Stomach (tissue), 4 donors: ENCODE measurements at regions not wholly inside any gene's neighbourhood (a gene's known extent, or its start where the extent isn't known, plus 50 kb on each side); places are given as distances from the start of the nearest gene placed in this dataset.

ENCODE experiments used
- EP300 ChIP-seq: sonication (generic); formaldehyde crosslinking; IDR thresholded peaks from one replicate; pipeline ENCODE4 v1.6.1; 2017; ENCODE audit warnings: antibody characterized with exemption
- POLR2A ChIP-seq, 4 donors: fragments of 450-650 bp; IDR thresholded peaks; one replicate each; pipeline ENCODE4 v1.6.1; 2016; ENCODE audit warnings: antibody characterized with exemption in 4 of 4, control low read depth in 2 of 4, mild to moderate bottlenecking in 1 of 4, moderate library complexity in 1 of 4
- POLR2AphosphoS5 ChIP-seq, 3 donors: sonication (generic); formaldehyde crosslinking; IDR thresholded peaks; one replicate each; pipeline ENCODE4 v1.6.1; 2016; ENCODE audit warnings: antibody characterized with exemption in 3 of 3
- TF ChIP-seq, protein P1 (sequence below), 7 experiments: fragments of 450-650 bp in 4 of 7; fragments of 200-600 bp in 3 of 7; sonication (generic) in 3 of 7; IDR thresholded peaks; one replicate each; pipeline ENCODE4 v1.5.1; 2016 to 2019; ENCODE audit warnings: antibody characterized with exemption in 7 of 7, control low read depth in 2 of 7, mild to moderate bottlenecking in 1 of 7

DNA sequence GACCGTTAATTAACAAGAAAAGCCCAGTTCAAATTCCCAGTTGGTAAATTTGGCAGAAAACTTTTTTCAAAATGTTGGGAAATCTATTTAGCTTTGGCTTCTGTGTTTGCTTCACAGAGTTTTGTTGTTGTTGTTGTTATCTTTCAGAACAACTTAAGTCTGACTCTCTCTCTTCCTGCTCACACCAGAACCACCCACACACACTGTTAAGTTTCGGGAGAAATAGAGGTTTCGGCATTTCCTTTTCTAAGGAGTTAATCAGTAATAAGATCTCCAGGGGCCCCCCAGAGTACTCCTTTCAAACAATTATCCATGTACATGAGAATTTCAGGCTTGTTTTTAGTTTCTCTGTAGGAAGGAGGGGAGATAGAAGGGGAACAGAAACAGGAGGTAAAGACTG lies 106.2 kb upstream of the PTCHD1 start:
- TF ChIP-seq, protein P1, sequence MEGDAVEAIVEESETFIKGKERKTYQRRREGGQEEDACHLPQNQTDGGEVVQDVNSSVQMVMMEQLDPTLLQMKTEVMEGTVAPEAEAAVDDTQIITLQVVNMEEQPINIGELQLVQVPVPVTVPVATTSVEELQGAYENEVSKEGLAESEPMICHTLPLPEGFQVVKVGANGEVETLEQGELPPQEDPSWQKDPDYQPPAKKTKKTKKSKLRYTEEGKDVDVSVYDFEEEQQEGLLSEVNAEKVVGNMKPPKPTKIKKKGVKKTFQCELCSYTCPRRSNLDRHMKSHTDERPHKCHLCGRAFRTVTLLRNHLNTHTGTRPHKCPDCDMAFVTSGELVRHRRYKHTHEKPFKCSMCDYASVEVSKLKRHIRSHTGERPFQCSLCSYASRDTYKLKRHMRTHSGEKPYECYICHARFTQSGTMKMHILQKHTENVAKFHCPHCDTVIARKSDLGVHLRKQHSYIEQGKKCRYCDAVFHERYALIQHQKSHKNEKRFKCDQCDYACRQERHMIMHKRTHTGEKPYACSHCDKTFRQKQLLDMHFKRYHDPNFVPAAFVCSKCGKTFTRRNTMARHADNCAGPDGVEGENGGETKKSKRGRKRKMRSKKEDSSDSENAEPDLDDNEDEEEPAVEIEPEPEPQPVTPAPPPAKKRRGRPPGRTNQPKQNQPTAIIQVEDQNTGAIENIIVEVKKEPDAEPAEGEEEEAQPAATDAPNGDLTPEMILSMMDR (IDR thresholded peaks at IDR 0.05) = no peak
- TF ChIP-seq POLR2A (IDR thresholded peaks at IDR 0.05) = no peak
- TF ChIP-seq EP300 = no peak
- TF ChIP-seq POLR2AphosphoS5 (IDR thresholded peaks at IDR 0.05) = no peak
